Prostate gland (tissue), 2 donors: ENCODE measurements at regions not wholly inside any gene's neighbourhood (a gene's known extent, or its start where the extent isn't known, plus 50 kb on each side); places are given as distances from the start of the nearest gene placed in this dataset.

ENCODE experiments used
- POLR2A ChIP-seq: fragments of 450-650 bp; IDR thresholded peaks from one replicate; pipeline ENCODE4 v1.6.1; 2016; ENCODE audit warnings: antibody characterized with exemption, mild to moderate bottlenecking
- POLR2AphosphoS5 ChIP-seq: sonication (generic); formaldehyde crosslinking; IDR thresholded peaks from one replicate; pipeline ENCODE4 v1.6.1; 2017; ENCODE audit warnings: antibody characterized with exemption
- TF ChIP-seq, protein P1 (sequence below), 4 experiments: fragments of 200-600 bp in 2 of 4; fragments of 450-650 bp in 2 of 4; sonication (generic) in 2 of 4; IDR thresholded peaks; 1 replicate in 3 of 4; 2 replicates in 1 of 4; pipeline ENCODE4 v1.5.1; 2016 to 2019; ENCODE audit warnings: antibody characterized with exemption in 4 of 4, mild to moderate bottlenecking in 2 of 4, moderate library complexity in 2 of 4

DNA sequence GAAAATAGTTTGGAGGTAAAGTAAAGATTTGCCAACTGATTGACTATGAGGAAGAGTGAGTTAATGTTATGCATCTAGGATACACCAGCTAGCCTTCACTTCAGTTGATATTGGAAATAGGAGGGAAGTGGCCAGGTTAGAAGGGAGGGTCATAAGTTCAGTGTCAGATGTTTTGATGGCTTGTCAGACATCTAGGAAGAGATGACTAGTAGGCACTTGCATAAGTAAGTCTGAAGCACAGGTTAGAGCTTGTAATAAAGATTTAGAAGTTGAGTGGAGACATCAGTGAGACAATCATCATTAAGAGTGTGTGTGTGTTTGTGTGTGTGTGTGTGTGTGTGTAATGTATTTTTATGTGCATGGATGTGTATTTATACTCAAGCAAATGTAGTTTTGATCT lies 146.1 kb downstream of the OR4C45 start:
- TF ChIP-seq POLR2A (no peak), POLR2AphosphoS5 (no peak)
- TF ChIP-seq, protein P1, sequence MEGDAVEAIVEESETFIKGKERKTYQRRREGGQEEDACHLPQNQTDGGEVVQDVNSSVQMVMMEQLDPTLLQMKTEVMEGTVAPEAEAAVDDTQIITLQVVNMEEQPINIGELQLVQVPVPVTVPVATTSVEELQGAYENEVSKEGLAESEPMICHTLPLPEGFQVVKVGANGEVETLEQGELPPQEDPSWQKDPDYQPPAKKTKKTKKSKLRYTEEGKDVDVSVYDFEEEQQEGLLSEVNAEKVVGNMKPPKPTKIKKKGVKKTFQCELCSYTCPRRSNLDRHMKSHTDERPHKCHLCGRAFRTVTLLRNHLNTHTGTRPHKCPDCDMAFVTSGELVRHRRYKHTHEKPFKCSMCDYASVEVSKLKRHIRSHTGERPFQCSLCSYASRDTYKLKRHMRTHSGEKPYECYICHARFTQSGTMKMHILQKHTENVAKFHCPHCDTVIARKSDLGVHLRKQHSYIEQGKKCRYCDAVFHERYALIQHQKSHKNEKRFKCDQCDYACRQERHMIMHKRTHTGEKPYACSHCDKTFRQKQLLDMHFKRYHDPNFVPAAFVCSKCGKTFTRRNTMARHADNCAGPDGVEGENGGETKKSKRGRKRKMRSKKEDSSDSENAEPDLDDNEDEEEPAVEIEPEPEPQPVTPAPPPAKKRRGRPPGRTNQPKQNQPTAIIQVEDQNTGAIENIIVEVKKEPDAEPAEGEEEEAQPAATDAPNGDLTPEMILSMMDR (IDR thresholded peaks at IDR 0.05), result no peak
